Tibial nerve (tissue), 4 donors: ENCODE measurements at regions not wholly inside any gene's neighbourhood (a gene's known extent, or its start where the extent isn't known, plus 50 kb on each side); places are given as distances from the start of the nearest gene placed in this dataset.

Experiments used
- DNase-seq, 2 donors: peaks; one replicate each; pipeline ENCODE4 v3.0.0-alpha.2; 2019; ENCODE audit warnings: low spot score in 2 of 2
- H3K27ac ChIP-seq, 4 donors: fragments of 200-600 bp; sonication (generic) in 3 of 4; one replicate each; pipeline ENCODE4 v1.5.1; 2017 to 2019; ENCODE audit warnings: mild to moderate bottlenecking in 1 of 4
- H3K27me3 ChIP-seq, 2 donors: fragments of 200-600 bp; sonication (generic) in 1 of 2; one replicate each; pipeline versions ENCODE4 v1.5.1 to v1.6.0; 2017 to 2019
- H3K36me3 ChIP-seq, 3 donors: fragments of 200-600 bp; sonication (generic); one replicate each; pipeline ENCODE4 v1.5.1; 2018 to 2019
- H3K4me1 ChIP-seq, 4 donors: fragments of 200-600 bp; sonication (generic) in 3 of 4; one replicate each; pipeline ENCODE4 v1.5.1; 2017 to 2019
- H3K4me3 ChIP-seq, 4 donors: fragments of 200-600 bp; sonication (generic) in 3 of 4; one replicate each; pipeline ENCODE4 v1.5.1; 2017 to 2019; ENCODE audit warnings: mild to moderate bottlenecking in 1 of 4, moderate library complexity in 1 of 4
- H3K9me3 ChIP-seq, 4 donors: fragments of 200-600 bp; sonication (generic) in 3 of 4; one replicate each; pipeline ENCODE4 v1.5.1; 2017 to 2019
- CTCF ChIP-seq, 5 experiments: fragments of 200-600 bp in 3 of 5; fragments of 450-650 bp in 2 of 5; sonication (generic) in 3 of 5; IDR thresholded peaks; one replicate each; pipeline ENCODE4 v1.5.1; 2016 to 2019; ENCODE audit warnings: antibody characterized with exemption in 5 of 5, mild to moderate bottlenecking in 3 of 5, moderate library complexity in 2 of 5
- EP300 ChIP-seq, 2 donors: sonication (generic); formaldehyde crosslinking; IDR thresholded peaks; one replicate each; pipeline ENCODE4 v1.6.1; 2017; ENCODE audit warnings: antibody characterized with exemption in 2 of 2, mild to moderate bottlenecking in 1 of 2
- POLR2A ChIP-seq, 2 donors: fragments of 450-650 bp; IDR thresholded peaks; one replicate each; pipeline ENCODE4 v1.6.1; 2017; ENCODE audit warnings: antibody characterized with exemption in 2 of 2, mild to moderate bottlenecking in 2 of 2, moderate library complexity in 2 of 2
- WGBS, 2 donors: methylation state at CpG; one replicate each; pipeline ENCODE4 v1.1.5; 2018; 5-methylcytosine and 5-hydroxymethylcytosine counted together

DNA sequence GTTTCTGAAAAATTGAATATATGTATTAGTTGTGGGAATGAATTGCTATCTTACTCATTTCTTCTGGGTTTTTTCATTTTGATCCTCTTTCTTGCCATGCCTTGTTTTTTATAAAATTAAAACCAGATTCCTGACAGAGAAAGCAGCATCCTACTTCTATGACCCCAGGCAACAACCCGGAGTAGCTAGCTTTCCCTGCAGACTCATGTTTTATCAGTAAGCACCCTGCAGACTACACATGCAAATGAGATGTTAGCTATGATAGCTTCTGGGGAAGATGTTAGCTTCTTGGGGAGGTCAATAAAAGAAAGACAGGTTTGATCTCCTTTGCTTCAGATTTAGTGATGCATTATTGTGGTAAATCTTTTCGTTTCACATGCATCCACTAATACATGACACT is 1598.6 kb downstream of the SLITRK5 start:
- WGBS, 2 donors = 68 to 79% methylated on average over 2 of the region's 2 CpGs
- H3K9me3 ChIP-seq = peaks cover 0 to 1% (median 0%) of the 10 kb centered on the region in 4 donors
- H3K27me3 ChIP-seq = no peaks in the 10 kb centered on the region
- no peak overlapping the region for H3K27ac ChIP-seq
- DNase-seq = no peak
- no peaks in the 10 kb centered on the region for H3K36me3 ChIP-seq
- no peaks in the 10 kb centered on the region for H3K4me1 ChIP-seq
- TF ChIP-seq CTCF (IDR thresholded peaks at IDR 0.05) (no peak), POLR2A (IDR thresholded peaks at IDR 0.05) (no peak), EP300 (IDR thresholded peaks at IDR 0.05) (no peak)
- no peak overlapping the region for H3K4me3 ChIP-seq

DNA sequence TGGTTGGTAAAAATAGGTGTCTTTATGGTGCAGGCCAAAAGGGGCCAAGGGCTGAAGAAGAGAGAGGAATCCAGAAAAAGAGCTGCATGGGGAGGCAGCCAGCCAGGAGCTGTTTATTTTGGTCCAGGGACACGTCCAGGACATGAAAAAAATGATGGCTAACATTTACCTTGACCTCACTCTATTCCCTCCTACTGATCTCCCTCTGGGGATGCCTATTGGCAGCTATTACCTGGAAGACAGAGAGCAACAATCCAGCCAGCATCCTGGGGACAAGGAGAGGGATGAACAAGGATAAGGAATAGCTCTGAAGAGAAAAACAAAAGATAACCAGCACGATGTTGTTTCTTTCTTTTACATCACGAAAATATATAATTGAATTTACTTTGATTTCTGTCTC is 1599.6 kb downstream of the SLITRK5 start:
- Histone ChIP-seq H3K4me3 (no peak overlapping the region), H3K36me3 (no peaks in the 10 kb centered on the region), H3K4me1 (no peaks in the 10 kb centered on the region), H3K27ac (no peak overlapping the region), H3K27me3 (no peaks in the 10 kb centered on the region), H3K9me3 (no peaks in the 10 kb centered on the region)
- WGBS, 2 donors = 67 to 69% methylated on average over 3 of the region's 3 CpGs
- no peak for DNase-seq
- TF ChIP-seq EP300 (IDR thresholded peaks at IDR 0.05) (no peak), CTCF (IDR thresholded peaks at IDR 0.05) (no peak), POLR2A (IDR thresholded peaks at IDR 0.05) (no peak)

DNA sequence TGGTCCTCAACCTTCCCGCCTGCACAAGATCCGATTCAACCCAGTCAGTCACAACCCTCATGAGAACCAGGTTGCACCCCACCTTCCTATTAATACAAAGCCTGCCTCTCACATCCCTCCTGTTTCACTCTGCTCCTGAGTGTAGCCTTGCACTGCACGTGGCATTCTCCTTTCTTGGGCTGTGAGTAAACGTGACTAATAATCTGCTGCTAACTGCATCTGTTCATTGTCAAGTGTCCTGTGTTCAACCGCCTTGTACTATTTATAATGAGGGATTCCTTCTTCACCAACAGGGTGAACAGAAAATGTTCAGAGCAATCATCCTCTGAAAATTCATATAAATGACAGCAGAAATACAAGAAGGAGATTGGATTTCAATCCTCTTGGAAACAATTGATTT is 1608.2 kb downstream of the SLITRK5 start:
- Histone ChIP-seq H3K27me3 (no peaks in the 10 kb centered on the region), H3K4me3 (no peak overlapping the region), H3K27ac (no peak overlapping the region), H3K9me3 (no peaks in the 10 kb centered on the region), H3K4me1 (no peaks in the 10 kb centered on the region), H3K36me3 (no peaks in the 10 kb centered on the region)
- DNase-seq = no peak
- WGBS, 2 donors = 78 to 86% methylated on average over 5 of the region's 5 CpGs
- TF ChIP-seq EP300 (IDR thresholded peaks at IDR 0.05) (no peak), POLR2A (IDR thresholded peaks at IDR 0.05) (no peak), CTCF (IDR thresholded peaks at IDR 0.05) (no peak)

GRCh38 chr13:89281331-89281730 is 1610.2 kb downstream of the SLITRK5 start:
- Histone ChIP-seq H3K36me3 (no peaks in the 10 kb centered on the region), H3K27ac (no peak overlapping the region), H3K4me1 (no peaks in the 10 kb centered on the region), H3K9me3 (no peaks in the 10 kb centered on the region), H3K27me3 (no peaks in the 10 kb centered on the region), H3K4me3 (no peak overlapping the region)
- no peak for DNase-seq
- TF ChIP-seq CTCF (IDR thresholded peaks at IDR 0.05) = no peak
- TF ChIP-seq EP300 (IDR thresholded peaks at IDR 0.05) = no peak
- TF ChIP-seq POLR2A (IDR thresholded peaks at IDR 0.05) = no peak
- 88 to 96% methylated on average over 3 of the region's 3 CpGs for WGBS, 2 donors

DNA sequence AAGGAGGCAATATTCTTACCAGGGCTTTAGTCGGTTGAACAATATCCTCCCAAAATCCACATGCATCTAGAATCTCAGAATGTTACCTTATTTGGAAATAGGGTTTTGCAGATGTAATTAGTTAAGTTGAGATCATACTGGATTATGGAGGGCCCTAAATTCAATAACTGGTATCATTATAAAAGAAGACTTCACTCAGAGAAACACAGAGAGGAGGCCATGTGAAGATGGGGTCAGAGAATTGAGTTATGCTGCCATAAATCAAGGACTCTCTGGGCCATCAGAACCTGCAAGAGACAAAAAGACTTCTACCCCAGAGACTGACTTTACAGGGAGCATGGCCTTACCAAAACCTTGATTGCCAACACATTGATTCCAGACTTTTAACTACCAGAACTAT is 1611.1 kb downstream of the SLITRK5 start:
- H3K27me3 ChIP-seq = no peaks in the 10 kb centered on the region
- no peak overlapping the region for H3K27ac ChIP-seq
- H3K4me1 ChIP-seq = no peaks in the 10 kb centered on the region
- no peaks in the 10 kb centered on the region for H3K36me3 ChIP-seq
- no peak for DNase-seq
- no peak overlapping the region for H3K4me3 ChIP-seq
- TF ChIP-seq POLR2A (IDR thresholded peaks at IDR 0.05) (no peak), CTCF (IDR thresholded peaks at IDR 0.05) (no peak), EP300 (IDR thresholded peaks at IDR 0.05) (no peak)
- WGBS, 2 donors = 97 to 100% methylated on average over 1 of the region's 1 CpG
- H3K9me3 ChIP-seq = no peaks in the 10 kb centered on the region
